Astrocyte (in vitro differentiated cells and primary cell): ENCODE measurements at regions not wholly inside any gene's neighbourhood (a gene's known extent, or its start where the extent isn't known, plus 50 kb on each side); places are given as distances from the start of the nearest gene placed in this dataset.

Experiments
- DNase-seq: peaks from one replicate; pipeline ENCODE4 v3.0.0-alpha.2; 2010; ENCODE audit warnings: low read depth
- FAIRE-seq: peaks from 2 replicates; lab custom pipeline; 2011; peaks lifted over from hg19 to GRCh38; lab: Jason Lieb, UNC
- H2AFZ ChIP-seq: 2 replicates; pipeline ENCODE4 v1.6.0; 2012; ENCODE audit warnings: low read depth, low read length, inconsistent platforms
- H3K27ac ChIP-seq: 2 replicates; pipeline ENCODE4 v1.5.1; 2011; ENCODE audit warnings: low read depth, low read length, inconsistent platforms
- H3K27me3 ChIP-seq: 2 replicates; pipeline ENCODE4 v1.6.0; 2011; ENCODE audit warnings: low read length, inconsistent platforms; ENCODE audit not compliant: insufficient read depth
- H3K36me3 ChIP-seq: 2 replicates; pipeline ENCODE4 v1.5.1; 2011; ENCODE audit warnings: low read length, inconsistent platforms; ENCODE audit not compliant: insufficient read depth
- H3K4me1 ChIP-seq: 2 replicates; pipeline ENCODE4 v1.5.1; 2011; ENCODE audit warnings: low read length, inconsistent platforms; ENCODE audit not compliant: insufficient read depth
- H3K4me2 ChIP-seq: 2 replicates; pipeline ENCODE4 v1.6.0; 2012; ENCODE audit warnings: low read length, inconsistent platforms
- H3K4me3 ChIP-seq: 2 replicates; pipeline ENCODE4 v1.5.1; 2011; ENCODE audit warnings: low read depth, mild to moderate bottlenecking, low read length, inconsistent platforms; ENCODE audit not compliant: insufficient read depth
- H3K79me2 ChIP-seq: 2 replicates; pipeline ENCODE4 v1.6.0; 2012; ENCODE audit warnings: mild to moderate bottlenecking, low read length, inconsistent platforms; ENCODE audit not compliant: insufficient read depth
- H3K9ac ChIP-seq: 2 replicates; pipeline ENCODE4 v1.6.0; 2012; ENCODE audit warnings: mild to moderate bottlenecking, low read length, inconsistent platforms
- H3K9me3 ChIP-seq: 2 replicates; pipeline ENCODE4 v1.5.1; 2012; ENCODE audit warnings: low read depth, mild to moderate bottlenecking, low read length, inconsistent platforms; ENCODE audit not compliant: insufficient read depth
- H4K20me1 ChIP-seq: 2 replicates; pipeline ENCODE4 v1.6.0; 2012; ENCODE audit warnings: low read length, inconsistent platforms; ENCODE audit not compliant: insufficient read depth
- H3K27ac Mint-ChIP-seq: one replicate; pipeline ENCODE4 v1.8.0; 2021; ENCODE audit warnings: mild to moderate bottlenecking, mixed read lengths; ENCODE audit not compliant: unreplicated experiment
- H3K27me3 Mint-ChIP-seq: one replicate; pipeline ENCODE4 v1.8.0; 2021; ENCODE audit warnings: low read depth, mixed read lengths; ENCODE audit not compliant: unreplicated experiment
- H3K36me3 Mint-ChIP-seq: one replicate; pipeline ENCODE4 v1.8.0; 2021; ENCODE audit warnings: low read depth, mixed read lengths; ENCODE audit not compliant: unreplicated experiment
- H3K4me1 Mint-ChIP-seq: one replicate; pipeline ENCODE4 v1.8.0; 2021; ENCODE audit warnings: low read depth, mixed read lengths; ENCODE audit not compliant: unreplicated experiment
- H3K4me3 Mint-ChIP-seq: one replicate; pipeline ENCODE4 v1.8.0; 2021; ENCODE audit warnings: mild to moderate bottlenecking, moderate library complexity, mixed read lengths; ENCODE audit not compliant: unreplicated experiment
- H3K9me3 Mint-ChIP-seq: one replicate; pipeline ENCODE4 v1.8.0; 2021; ENCODE audit warnings: mild to moderate bottlenecking, mixed read lengths; ENCODE audit not compliant: unreplicated experiment
- CTCF ChIP-seq: IDR thresholded peaks from 2 replicates; pipeline ENCODE4 v1.5.1; 2011; ENCODE audit warnings: low read depth, mild to moderate bottlenecking, inconsistent platforms, low read length, moderate library complexity; ENCODE audit not compliant: insufficient read depth
- EZH2 ChIP-seq: IDR thresholded peaks from 2 replicates; pipeline ENCODE4 v1.6.1; 2012; ENCODE audit warnings: mild to moderate bottlenecking, low read length, inconsistent platforms; ENCODE audit not compliant: insufficient read depth

- no peak overlapping the region for H3K27ac ChIP-seq
- no peak for FAIRE-seq
Measured at GRCh38 chr4:14315129-14315528, 687.2 kb upstream of the CPEB2 start.

GRCh38 chr4:14317351-14317750 lies 684.9 kb upstream of the CPEB2 start:
- Histone ChIP-seq H3K4me3 (no peak overlapping the region), H3K9me3 (no peaks in the 10 kb centered on the region), H3K79me2 (no peaks in the 10 kb centered on the region), H4K20me1 (no peaks in the 10 kb centered on the region), H3K4me2 (no peak overlapping the region), H3K9ac (no peak overlapping the region), H3K27ac (no peak overlapping the region), H2AFZ (no peak overlapping the region), H3K4me1 (no peaks in the 10 kb centered on the region), H3K36me3 (no peaks in the 10 kb centered on the region), H3K27me3 (no peaks in the 10 kb centered on the region)
- Mint-ChIP-seq H3K27ac (no peak overlapping the region), H3K9me3 (peaks cover 9% of the 10 kb centered on the region), H3K27me3 (no peaks in the 10 kb centered on the region), H3K36me3 (no peaks in the 10 kb centered on the region), H3K4me3 (no peak overlapping the region), H3K4me1 (peaks cover 4% of the 10 kb centered on the region)
- no peak for FAIRE-seq
- DNase-seq = no peak
- TF ChIP-seq CTCF (no peak), EZH2 (no peak)

More at GRCh38 chr4:14315129-14315528, 687.2 kb upstream of the CPEB2 start:
- H3K4me3 ChIP-seq = no peak overlapping the region
- no peak overlapping the region for H3K4me2 ChIP-seq
- no peaks in the 10 kb centered on the region for H4K20me1 ChIP-seq
- no peaks in the 10 kb centered on the region for H3K4me1 ChIP-seq
- Mint-ChIP-seq H3K27me3 (no peaks in the 10 kb centered on the region), H3K4me3 (no peak overlapping the region), H3K36me3 (no peaks in the 10 kb centered on the region), H3K9me3 (peaks cover 1% of the 10 kb centered on the region), H3K27ac (no peak overlapping the region), H3K4me1 (no peaks in the 10 kb centered on the region)
- H3K9me3 ChIP-seq = no peaks in the 10 kb centered on the region
- no peaks in the 10 kb centered on the region for H3K36me3 ChIP-seq
- no peaks in the 10 kb centered on the region for H3K79me2 ChIP-seq
- H3K27me3 ChIP-seq = no peaks in the 10 kb centered on the region
- no peak overlapping the region for H3K9ac ChIP-seq
- DNase-seq = no peak
- H2AFZ ChIP-seq = no peak overlapping the region
- no peak for TF ChIP-seq EZH2
- TF ChIP-seq CTCF = no peak

GRCh38 chr4:14318671-14319070 lies 683.6 kb upstream of the CPEB2 start:
- no peak overlapping the region for H3K9ac ChIP-seq
- DNase-seq (no peak), FAIRE-seq (no peak)
- no peaks in the 10 kb centered on the region for H4K20me1 ChIP-seq
- H3K79me2 ChIP-seq = no peaks in the 10 kb centered on the region
- no peaks in the 10 kb centered on the region for H3K36me3 ChIP-seq
- no peaks in the 10 kb centered on the region for H3K27me3 Mint-ChIP-seq
- H3K9me3 Mint-ChIP-seq = peaks cover 9% of the 10 kb centered on the region
- H3K36me3 Mint-ChIP-seq = no peaks in the 10 kb centered on the region
- no peak overlapping the region for H3K4me3 ChIP-seq
- H3K27ac Mint-ChIP-seq = no peak overlapping the region
- no peaks in the 10 kb centered on the region for H3K4me1 ChIP-seq
- no peak overlapping the region for H3K4me3 Mint-ChIP-seq
- no peak overlapping the region for H2AFZ ChIP-seq
- TF ChIP-seq EZH2 (no peak), CTCF (no peak)
- H3K27ac ChIP-seq = no peak overlapping the region
- H3K4me2 ChIP-seq = no peak overlapping the region
- H3K27me3 ChIP-seq = no peaks in the 10 kb centered on the region
- H3K4me1 Mint-ChIP-seq = peaks cover 7% of the 10 kb centered on the region
- H3K9me3 ChIP-seq = no peaks in the 10 kb centered on the region
